ENCODE measurements at regions not wholly inside any gene's neighbourhood (a gene's known extent, or its start where the extent isn't known, plus 50 kb on each side); places are given as distances from the start of the nearest gene placed in this dataset.
"Not testable (repeated sequence)": the region's sequence is repeated elsewhere in the genome, so short reads cannot be mapped to it uniquely, and the experiment has no call there.

- TF ChIP-seq CTCF (IDR thresholded peaks at IDR 0.05): no peak
- DNase-seq (no peak), ATAC-seq (no peak)
- ChIA-PET CTCF (no interaction called here), POLR2A (no interaction called here)
- no peak overlapping the region for H3K4me3 Mint-ChIP-seq
- H3K36me3 Mint-ChIP-seq (ENCODE audit: low read depth): no peaks in the 10 kb centered on the region
- H3K27me3 Mint-ChIP-seq: peaks cover 3% of the 10 kb centered on the region
- H3K4me1 Mint-ChIP-seq (ENCODE audit: low read depth): no peaks in the 10 kb centered on the region
- no peak overlapping the region for H3K27ac Mint-ChIP-seq
- intact Hi-C loops (cut with micrococcal nuclease): no loop called here
- no peaks in the 10 kb centered on the region for H3K9me3 Mint-ChIP-seq
These were observed 137.6 kb upstream of the DAPK1 start for GRCh38 chr9:87359958-87360601.

- Mint-ChIP-seq H3K9me3 (no peaks in the 10 kb centered on the region), H3K36me3 (ENCODE audit: low read depth) (no peaks in the 10 kb centered on the region), H3K27ac (no peak overlapping the region), H3K4me3 (no peak overlapping the region), H3K4me1 (ENCODE audit: low read depth) (peaks cover 4% of the 10 kb centered on the region), H3K27me3 (peaks cover 4% of the 10 kb centered on the region)
- TF ChIP-seq CTCF (IDR thresholded peaks at IDR 0.05): no peak
- CTCF ChIA-PET: no interaction called here
- DNase-seq (no peak), ATAC-seq (no peak)
- POLR2A ChIA-PET: no interaction called here
- intact Hi-C loops (cut with micrococcal nuclease): no loop called here
These were observed 127.5 kb upstream of the DAPK1 start for GRCh38 chr9:87370049-87370685.

GRCh38 chr9:87371795-87372355 is 125.8 kb upstream of the DAPK1 start:
- ATAC-seq (no peak), DNase-seq (no peak)
- Mint-ChIP-seq H3K27ac (no peak overlapping the region), H3K27me3 (peaks cover 4% of the 10 kb centered on the region), H3K4me1 (ENCODE audit: low read depth) (peaks cover 4% of the 10 kb centered on the region), H3K9me3 (no peaks in the 10 kb centered on the region), H3K4me3 (no peak overlapping the region), H3K36me3 (ENCODE audit: low read depth) (no peaks in the 10 kb centered on the region)
- intact Hi-C loops (cut with micrococcal nuclease): no loop called here
- TF ChIP-seq CTCF (IDR thresholded peaks at IDR 0.05): no peak
- ChIA-PET POLR2A (no interaction called here), CTCF (no interaction called here)

- H3K36me3 Mint-ChIP-seq (ENCODE audit: low read depth): no peaks in the 10 kb centered on the region
- no peak for DNase-seq
- TF ChIP-seq CTCF (IDR thresholded peaks at IDR 0.05): no peak
- peaks cover 4% of the 10 kb centered on the region for H3K27me3 Mint-ChIP-seq
- intact Hi-C loops (cut with micrococcal nuclease): no loop called here
- H3K9me3 Mint-ChIP-seq: no peaks in the 10 kb centered on the region
- no peak overlapping the region for H3K4me3 Mint-ChIP-seq
- ATAC-seq: no peak
- ChIA-PET CTCF (no interaction called here), POLR2A (no interaction called here)
- peaks cover 4% of the 10 kb centered on the region for H3K4me1 Mint-ChIP-seq (ENCODE audit: low read depth)
- no peak overlapping the region for H3K27ac Mint-ChIP-seq
These were observed 125.3 kb upstream of the DAPK1 start for GRCh38 chr9:87372356-87372851.

- H3K9me3 Mint-ChIP-seq; H3K4me1 Mint-ChIP-seq (ENCODE audit: low read depth); CTCF ChIA-PET; ATAC-seq; intact Hi-C loops (cut with micrococcal nuclease); H3K27me3 Mint-ChIP-seq; H3K36me3 Mint-ChIP-seq (ENCODE audit: low read depth); H3K27ac Mint-ChIP-seq; POLR2A ChIA-PET; H3K4me3 Mint-ChIP-seq: not testable (repeated sequence)
- DNase-seq: peak; percentile 10
These were observed 123.4 kb upstream of the DAPK1 start for GRCh38 chr9:87374023-87374919.

All from activated CD8-positive, alpha-beta T cell treated with anti-CD3 and anti-CD28 coated beads for 36 hours (primary cell).